DOHH2 (cell line): ENCODE measurements at regions not wholly inside any gene's neighbourhood (a gene's known extent, or its start where the extent isn't known, plus 50 kb on each side); places are given as distances from the start of the nearest gene placed in this dataset.

Experiments
- CTCF ChIP-seq: fragments of 200-600 bp; sonication (generic); IDR thresholded peaks from one replicate; pipeline ENCODE4 v1.5.1; 2014; ENCODE audit warnings: antibody characterized with exemption, mild to moderate bottlenecking, low read depth, low read length; ENCODE audit not compliant: poor library complexity, severe bottlenecking
- EZH2phosphoT487 ChIP-seq: fragments of 200-600 bp; sonication (generic); IDR thresholded peaks from 2 replicates; pipeline ENCODE4 v1.6.1; 2017; ENCODE audit warnings: borderline replicate concordance, mild to moderate bottlenecking, antibody characterized with exemption, low read length, moderate library complexity, mixed read lengths

GRCh38 chr5:94028001-94028400 lies 286.6 kb upstream of the POU5F2 start:
- TF ChIP-seq CTCF (no peak), EZH2phosphoT487 (no peak)
